Activated CD8-positive, alpha-beta memory T cell treated with anti-CD3 and anti-CD28 coated beads for 48 hours (primary cell): ENCODE measurements at regions not wholly inside any gene's neighbourhood (a gene's known extent, or its start where the extent isn't known, plus 50 kb on each side); places are given as distances from the start of the nearest gene placed in this dataset.
"Not testable (repeated sequence)": the region's sequence is repeated elsewhere in the genome, so short reads cannot be mapped to it uniquely, and the experiment has no call there.

Source experiments
- DNase-seq, 3 experiments: peaks; one replicate each; pipeline ENCODE4 v3.0.0-alpha.2; 2020; ENCODE audit warnings: low read depth in 2 of 3, low spot score in 2 of 3

DNA sequence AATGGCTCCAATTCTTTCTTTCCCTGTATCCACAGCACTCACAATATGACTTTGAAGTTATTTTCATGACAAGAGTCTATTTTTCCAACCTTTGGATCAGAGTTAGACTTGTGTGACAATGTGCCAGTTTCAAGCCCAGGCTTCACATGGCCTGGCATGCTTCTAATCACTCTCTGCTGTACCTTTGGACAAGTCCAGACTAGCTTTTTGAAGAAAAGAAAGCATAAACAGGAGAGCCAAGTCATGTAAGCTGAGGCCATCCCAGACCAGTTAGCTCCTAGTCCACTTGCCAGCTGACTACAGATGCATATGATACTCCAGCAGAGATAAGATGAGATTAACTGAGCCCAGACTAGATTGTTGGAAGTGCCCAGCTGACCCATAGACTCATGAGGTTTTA lies 513.6 kb upstream of the C9orf72 start:
- no peak for DNase-seq

DNA sequence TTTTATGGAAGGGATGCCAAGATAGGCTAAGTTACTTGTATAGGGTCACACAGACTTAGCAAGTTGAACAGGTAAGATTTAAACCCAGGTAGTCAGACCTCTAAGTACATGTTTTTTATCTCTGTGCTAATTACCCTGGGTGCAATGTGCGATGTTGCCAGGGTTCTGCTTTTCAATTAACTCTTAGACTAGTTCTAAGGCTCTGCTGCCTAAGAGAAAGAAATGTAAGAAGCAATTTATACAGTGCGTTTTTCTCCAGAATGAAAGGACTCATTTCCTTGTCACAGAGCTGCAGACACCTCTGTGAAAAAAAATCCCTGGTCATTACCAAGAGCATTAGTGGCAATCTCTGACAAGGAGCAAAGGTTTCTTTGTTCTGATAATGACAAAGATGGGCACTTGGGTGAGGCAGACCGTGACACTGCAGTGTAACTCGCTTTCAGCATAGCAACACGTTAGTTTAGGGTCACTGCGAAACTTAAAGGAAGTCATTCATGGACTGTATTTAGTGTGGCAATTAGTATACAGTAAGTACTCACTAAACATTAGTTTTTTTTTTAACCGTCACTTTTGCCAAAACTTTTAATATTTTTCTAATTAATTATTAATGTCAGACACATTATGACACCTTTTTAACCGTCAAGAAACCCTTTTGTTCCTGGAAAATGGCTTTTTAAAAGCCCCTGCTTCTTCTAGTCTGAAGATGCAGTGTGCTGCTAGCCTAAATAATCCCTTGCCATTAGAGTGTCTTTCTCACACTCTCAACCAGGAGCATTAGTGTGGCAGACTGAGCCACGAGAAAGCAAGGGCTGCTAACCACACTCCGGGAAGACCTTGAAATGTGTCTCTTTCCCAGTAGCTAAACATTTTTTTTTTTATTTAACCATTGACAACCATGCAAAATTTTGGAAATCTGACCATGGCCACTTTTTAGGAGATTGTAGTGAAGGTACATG lies 520.0 kb upstream of the C9orf72 start:
- DNase-seq = no peak

DNA sequence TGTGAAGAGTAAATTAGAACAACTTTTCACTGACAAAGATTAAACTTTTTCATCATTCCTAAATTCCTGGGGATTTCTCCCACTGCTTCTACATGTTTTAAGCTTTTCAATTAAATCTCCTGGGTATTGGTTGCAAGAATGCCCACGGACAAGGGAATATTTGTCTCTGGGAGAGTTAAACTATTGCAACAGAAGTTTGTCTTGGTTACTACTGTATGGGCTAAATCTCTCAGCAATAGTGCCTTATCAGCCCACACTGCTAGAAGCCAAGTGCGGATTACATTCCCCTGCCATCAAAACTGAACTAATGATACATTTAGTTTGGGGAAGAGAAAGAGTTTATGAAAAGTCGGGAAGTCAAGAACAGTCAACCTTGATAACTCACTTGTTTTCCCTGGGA lies 528.2 kb upstream of the C9orf72 start:
- no peak for DNase-seq

DNA sequence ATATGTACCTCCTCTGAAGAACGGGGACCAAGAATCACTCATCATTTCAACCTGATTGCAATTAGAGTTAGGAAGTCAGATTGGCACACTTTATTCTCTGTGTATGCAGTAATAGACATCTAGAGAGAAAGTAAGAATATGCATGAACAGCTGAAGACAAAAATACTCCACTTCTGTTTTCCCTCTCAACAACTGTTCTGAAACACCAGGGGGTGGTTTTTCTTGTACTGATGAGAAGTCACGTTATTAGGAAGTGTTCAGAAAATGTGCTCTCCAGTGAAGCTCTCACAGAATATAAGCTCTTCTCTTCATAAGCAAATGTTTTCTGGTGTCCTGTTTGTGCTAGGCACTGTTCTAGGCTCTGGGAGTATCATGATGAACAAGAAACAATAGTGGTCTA lies 531.7 kb upstream of the C9orf72 start:
- no peak for DNase-seq

DNA sequence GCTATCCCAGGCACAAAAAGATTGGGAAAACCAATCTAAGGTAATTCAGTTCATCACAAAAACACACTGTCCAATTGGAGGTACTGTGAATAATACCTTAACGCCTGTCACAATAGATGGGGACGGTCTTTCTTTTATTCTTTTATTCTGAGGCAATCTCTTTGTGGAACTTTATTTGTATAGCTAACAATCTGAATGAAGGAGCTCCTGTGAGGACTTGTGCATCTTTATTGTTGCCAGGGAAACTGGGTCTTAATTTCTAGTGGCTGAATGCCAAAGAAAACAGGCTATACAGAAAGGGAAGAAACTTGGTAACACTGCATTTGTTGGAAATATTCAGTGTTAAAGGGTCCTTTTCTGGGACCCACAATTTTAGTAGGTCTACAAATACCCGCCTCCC lies 546.9 kb upstream of the C9orf72 start:
- DNase-seq = no peak

DNA sequence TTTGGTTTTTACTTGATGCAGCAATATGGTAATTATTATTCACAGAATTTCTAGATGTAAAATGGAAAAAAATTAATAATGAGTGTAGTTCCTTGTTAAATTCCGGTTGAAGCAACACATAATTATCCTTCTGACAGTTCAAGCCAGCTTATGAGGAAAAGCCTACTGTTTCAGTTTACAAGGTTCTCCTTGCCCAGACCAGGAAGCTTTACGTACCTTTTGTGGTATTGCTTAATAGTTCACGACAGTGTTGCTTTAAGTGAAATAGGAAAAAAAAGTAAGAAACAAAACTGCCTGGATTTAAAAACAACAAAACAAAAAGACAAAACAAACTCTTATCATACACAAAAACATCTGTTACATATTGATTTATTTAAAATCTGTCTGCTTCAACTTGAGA lies 547.3 kb upstream of the C9orf72 start:
- no peak for DNase-seq

DNA sequence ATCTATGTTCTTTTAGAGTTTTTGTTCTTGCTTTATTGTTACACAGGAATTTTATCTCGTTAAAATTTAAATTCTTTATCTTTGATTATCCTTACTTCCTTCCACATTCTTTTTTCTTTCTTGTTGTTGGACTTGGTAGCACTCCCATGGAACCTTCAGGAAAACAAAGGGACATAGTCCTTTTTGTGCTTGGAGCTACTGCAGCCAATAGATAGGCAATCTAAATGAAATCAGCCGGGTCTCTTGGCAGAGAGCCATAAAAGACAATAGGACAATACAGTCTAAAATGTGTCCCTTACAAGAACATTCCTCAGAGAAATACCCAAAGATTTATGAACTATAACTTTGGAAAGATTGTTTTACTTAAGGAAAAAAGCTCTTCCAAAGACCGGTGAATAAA lies 548.1 kb upstream of the C9orf72 start:
- no peak for DNase-seq

DNA sequence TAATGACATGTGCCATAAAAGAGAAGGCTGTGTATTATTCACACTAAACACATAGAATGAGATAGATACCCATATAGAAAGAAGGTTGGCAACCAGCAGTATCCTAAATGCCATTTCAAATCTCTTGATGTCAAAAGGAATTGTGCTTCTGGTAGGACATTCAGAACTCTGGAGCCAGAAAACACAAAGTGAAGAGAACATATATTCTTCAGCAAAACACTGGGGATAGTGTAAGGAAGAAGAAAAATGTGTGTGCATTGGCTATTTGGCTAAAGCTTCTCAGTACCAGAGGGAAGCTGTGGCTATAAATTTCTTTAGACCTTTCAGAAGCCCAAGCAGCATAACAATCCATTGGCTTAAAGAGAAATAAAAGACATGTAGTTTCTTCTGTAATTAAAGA lies 551.6 kb upstream of the C9orf72 start:
- no peak for DNase-seq

DNA sequence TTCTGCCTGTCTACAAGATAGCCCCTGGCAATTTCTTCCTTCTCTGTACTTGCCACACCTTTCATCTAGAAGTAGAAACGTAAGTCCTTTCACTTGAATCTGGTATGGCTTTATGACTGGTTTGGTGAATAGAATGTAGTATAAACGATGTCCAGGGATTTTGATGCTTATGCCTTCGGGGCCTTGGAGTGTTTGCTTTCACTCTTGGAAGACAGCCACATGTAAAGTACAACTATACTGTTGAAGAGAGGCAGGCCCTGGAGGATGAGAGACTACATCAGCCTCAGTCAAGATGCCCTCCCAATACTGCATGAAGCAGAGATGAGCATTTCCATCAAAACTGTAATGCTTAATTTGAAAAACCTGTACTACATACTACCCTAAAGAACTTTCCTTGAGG lies 553.8 kb upstream of the C9orf72 start:
- no peak for DNase-seq

DNA sequence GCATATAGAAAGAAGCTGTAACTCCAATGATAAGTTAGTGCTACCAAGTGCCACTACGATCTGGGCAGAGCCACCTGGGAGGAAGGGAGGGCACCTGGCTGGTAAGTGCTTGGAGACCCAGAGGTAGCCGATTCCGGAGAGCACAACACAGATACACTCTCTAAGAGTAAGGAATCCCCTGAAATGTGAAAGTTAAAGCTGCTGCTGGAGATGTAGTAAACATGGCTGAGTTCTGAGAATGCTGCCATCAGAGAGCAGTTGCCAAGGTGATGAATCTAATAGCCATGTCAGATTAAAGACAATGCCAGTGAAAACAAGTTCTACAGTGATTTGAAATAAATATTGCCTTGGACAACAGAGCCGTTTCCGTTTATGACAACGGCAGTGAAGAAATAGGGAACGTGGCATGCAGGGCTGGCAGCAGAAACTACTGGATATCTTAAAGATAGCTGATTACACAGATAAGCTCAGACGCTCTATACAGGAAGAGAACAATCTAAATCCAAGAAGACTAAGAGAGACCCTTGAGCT lies 561.2 kb upstream of the C9orf72 start:
- no peak for DNase-seq

DNA sequence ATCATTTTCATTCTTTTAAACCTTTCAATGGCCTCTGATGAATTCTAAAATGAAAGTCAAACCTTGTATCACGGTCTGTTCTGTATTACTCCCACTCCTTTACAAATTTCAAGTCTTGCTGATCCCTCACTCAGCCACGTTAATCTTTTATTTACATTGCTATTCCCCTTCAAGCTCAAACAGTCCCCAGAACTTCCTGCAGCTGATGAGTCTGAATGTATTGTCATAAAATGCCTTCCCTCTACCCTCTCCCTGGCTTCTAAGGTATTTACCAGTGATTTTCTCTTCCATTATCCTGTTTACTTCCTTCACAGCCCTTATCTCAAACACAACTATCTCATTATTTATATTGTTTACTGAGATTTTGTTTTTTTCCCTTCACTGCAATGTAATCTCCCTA lies 562.3 kb upstream of the C9orf72 start:
- no peak for DNase-seq

DNA sequence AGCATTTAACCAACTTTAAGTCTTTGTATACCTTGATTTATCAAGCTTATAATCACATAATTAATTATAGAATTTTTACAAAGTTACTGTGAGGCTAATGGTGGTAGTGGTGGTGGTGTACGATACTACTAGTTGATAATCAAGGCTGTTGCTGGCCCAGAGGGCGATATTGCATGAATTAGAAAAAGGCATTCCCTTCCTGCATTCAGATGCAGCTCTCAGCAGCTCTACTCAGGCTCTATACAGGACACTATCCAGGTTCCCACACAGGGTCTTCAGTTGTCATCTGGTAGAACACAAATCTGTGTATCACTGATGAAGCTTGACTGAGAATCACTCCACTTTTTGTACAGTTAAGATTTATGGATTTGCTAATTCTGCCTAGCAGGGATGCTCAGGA lies 562.8 kb upstream of the C9orf72 start:
- DNase-seq = no peak

DNA sequence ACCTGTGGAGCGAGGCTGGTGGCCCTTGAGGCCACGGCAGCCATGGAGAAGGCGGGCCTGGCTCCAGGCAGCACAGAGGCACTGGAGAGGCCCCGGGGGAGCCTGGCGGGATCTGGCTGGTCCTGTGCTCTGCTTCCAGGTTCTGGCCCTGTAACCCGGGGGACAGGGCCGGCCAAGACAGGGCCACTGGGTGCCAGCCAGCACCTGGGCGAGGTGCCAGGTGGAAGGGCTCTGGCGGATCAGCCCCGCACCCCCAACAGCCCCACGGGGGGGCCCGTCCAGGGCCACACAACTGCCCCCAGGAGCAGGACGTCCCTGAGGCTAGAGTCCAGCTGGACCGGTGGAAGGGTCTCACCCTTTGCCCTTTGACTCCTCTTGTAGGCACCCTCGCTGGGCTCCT lies 574.1 kb upstream of the C9orf72 start:
- DNase-seq = not testable (repeated sequence)

DNA sequence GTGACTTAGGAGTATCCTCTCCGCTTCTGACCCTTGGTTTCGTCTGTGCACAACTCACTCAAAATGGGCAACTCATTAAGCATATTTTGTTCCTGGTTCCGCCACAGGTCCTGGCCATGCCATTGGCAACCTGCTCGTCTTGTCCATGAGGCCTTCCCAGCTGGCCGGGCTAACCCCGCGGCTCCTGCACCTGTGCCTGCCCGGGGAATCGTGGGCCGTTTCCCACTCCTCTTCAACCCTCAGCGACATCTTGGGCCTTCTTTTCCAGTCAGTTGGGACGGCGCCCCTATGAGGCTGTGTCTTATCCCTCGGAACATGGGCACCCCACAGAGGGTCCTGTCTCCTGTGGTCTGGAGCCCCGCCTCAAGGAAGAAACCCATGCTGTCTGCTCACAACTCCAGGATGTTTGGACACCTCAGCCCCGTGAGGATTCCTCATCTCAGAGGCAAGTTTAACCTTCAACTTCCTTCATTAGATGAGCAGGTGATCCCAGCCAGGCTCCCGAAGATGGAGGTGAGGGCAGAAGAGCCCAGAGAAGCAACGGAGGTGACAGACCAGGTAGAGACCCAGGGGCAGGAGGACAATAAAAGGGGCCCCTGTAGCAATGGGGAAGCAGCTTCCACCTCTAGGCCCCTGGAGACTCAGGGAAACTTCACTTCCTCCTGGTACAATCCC lies 574.8 kb upstream of the C9orf72 start:
- DNase-seq = not testable (repeated sequence)

DNA sequence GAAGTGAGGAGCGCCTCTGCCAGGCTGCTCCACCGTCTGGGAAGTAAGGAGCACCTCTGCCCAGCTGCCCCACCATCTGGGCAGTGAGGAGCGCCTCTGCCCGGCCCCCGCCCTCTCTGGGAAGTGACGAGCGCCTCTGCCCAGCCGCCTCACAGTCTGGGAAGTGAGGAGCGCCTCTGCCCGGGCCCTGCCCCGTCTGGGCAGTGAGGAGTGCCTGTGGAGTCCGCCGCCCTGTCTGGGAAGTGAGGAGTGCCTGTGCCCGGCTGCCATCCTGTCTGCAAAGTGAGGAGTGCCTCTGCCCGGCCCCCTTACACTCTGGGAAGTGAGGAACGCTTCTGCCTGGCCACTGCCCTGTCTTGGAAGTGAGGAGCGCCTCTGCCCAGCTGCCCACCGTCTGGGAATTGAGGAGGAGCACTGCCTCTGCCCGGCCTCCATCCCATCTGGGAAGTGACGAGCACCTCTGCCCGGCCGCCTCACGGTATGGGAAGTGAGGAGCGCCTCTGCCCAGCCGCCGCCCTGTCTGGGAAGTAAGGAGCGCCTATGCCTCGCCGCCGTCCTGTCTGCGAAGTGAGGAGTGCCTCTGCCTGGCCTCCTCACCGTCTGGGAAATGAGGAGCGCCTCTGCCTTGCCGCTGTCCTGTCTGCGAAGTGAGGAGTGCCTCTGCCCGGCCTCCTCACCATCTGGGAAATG lies 576.2 kb upstream of the C9orf72 start:
- DNase-seq = not testable (repeated sequence)

DNA sequence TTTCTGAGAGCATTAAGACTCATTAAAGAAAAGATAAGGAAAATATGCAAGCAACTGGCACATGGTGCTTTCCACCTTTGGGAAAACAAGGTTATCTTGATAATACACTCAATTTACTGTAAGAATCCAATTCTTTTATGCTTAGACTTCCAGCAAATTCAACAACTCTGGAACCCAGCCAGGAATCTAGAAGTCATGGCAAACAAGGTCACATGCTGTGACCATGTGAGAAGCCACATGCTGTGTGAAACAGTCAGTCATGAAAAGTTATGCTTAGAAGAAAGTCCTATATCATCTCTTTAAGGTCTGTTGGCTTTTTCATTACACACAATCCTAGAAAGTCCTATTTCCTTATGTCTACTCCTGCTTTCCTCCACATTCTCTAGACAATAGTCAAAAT lies 581.8 kb upstream of the C9orf72 start:
- DNase-seq = no peak

DNA sequence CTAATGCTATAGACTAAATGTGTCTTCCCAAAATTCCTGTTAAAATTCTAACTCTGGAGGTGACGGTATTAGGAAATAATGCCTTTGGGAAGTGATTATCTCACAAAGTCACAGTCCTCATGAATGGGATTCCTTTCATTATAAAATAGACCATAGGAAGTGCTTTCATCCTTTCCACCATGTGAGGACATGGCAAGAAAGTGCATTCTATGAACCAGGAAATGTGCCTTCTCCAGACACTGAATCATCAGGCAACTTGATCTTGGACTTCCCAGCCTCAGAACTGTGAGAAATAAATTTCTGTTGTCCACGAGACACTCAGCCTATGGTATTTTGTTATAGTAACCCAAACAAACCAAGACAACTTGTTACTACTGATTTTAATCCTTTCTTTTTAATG lies 582.4 kb upstream of the C9orf72 start:
- DNase-seq = no peak

DNA sequence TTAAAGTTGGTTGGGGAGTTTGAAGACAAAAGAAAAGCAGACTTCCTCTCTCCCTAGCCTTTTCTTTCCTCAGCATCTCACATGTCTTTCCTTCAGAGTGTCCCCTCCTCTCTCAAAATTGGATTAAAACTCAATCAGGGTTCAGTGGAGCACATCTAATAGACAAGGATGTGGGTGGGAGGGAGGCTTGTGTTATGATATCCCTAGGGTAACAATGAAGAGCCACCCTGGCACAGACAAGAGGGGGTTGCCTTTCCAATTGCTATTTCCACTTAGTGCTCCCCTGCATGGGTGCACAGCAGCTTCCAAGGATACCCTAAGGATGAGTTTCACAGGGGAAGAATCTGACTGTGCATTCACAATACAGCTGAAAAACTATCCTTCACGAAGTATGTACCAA lies 585.2 kb upstream of the C9orf72 start:
- no peak for DNase-seq

DNA sequence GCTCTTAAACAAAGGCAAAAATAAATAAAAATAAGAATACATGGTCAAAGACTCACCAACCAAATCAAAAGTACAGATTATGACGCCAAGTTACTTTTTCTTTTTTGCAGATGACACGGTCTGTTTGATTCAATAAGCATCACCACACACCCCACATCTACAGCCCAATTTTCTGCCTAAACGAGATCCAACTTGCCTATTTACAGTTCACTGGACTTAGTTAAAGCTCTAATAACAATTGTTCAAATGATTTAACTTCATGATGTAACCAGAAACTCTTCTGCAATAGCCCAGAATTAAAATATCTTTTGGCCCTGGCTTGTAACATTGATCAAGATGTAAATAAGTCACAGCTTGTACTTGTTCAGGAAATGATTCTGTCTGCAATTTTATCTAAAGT lies 590.3 kb upstream of the C9orf72 start:
- DNase-seq = no peak

DNA sequence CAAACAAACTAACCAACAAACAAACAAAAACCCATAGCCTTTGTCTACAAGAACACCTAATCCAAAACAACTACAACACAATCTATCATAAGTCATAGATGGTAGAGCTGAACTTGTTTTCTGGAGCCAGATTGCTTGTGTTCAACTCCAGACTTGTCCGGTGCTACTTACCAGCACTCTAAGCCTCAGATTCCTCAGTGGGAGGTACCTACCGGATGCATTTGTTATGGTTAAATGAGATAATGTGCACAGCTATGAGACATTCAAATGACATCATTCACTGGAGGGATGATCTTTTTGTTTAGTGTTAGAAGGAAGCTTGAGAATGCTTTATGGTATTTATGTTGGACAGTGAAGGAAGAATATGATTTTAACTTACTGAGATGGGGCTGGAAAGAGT lies 592.9 kb upstream of the C9orf72 start:
- DNase-seq = no peak

DNA sequence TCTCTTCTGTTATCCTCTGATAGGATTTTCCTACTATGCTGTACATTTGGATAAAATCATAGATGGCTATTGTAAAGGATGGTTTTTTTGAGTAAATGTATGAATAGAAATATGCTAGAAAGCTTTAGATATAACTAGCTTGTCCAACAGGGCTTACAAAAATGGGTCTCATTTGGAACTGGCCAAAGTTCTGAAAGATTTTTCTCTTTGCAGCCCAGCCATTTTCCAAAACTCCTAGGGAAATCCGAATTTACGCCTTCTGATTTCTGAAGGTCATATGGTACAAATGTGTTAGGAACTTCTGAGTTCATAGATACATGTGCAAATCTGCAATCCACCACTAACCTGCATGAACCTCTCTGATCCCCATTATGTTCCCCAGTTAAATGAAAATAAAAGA lies 603.9 kb upstream of the C9orf72 start:
- no peak for DNase-seq

DNA sequence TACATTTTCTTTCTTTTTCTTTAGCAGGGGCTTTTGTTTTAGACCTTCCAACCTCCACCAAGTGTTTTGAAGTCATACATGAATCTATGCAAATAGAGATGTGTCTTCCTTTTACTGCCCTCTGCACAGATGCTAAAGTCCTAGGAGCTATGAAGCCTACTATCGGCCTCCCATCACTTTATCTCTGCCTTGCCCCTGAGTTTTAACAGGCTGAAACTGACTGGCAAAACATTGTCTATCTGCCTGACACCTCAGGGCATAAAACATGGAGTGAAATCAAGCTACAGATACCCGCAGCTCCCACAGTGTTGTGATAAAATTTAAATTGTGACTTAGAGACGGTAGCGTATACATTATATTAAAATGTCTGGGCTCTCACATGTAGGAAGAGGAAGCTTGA lies 604.6 kb upstream of the C9orf72 start:
- DNase-seq = no peak
